ENCODE measurements at regions not wholly inside any gene's neighbourhood (a gene's known extent, or its start where the extent isn't known, plus 50 kb on each side); places are given as distances from the start of the nearest gene placed in this dataset.

DNA sequence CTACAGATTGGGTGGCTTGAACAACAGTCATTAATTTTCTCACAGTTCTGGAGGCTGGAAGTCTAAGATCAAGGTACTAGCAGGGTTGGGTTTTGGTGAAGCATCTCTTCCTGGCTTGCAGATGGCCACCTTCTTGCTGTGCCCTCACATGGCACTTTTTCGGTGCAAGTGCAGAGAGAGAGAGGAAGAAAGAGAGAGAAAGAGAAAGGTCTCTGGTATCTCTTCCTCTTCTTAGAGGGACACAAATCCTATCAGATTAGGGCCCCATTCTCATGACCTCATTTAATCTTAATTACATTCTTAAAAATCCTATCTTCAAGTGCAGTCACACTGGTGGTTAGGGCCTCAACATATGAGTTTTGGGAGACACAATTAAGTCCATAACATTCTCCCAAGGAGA, 167.1 kb downstream of the NFKBIZ start:
- no peak overlapping the region for H3K4me3 ChIP-seq
- TF ChIP-seq POLR2AphosphoS5 (IDR thresholded peaks at IDR 0.05) (no peak), POLR2A (IDR thresholded peaks at IDR 0.05) (no peak)
- no peak overlapping the region for H3K27ac ChIP-seq
- 48% methylated on average over 1 of the region's 1 CpG for WGBS
- H3K9me3 ChIP-seq = no peaks in the 10 kb centered on the region
- H3K4me1 ChIP-seq (replicated peaks) = no peaks in the 10 kb centered on the region
- H3K36me3 ChIP-seq = no peaks in the 10 kb centered on the region
- DNase-seq (ENCODE audit: low spot score) = no peak
- H3K27me3 ChIP-seq (replicated peaks; ENCODE audit: insufficient read depth) = no peaks in the 10 kb centered on the region
- intact Hi-C loops (cut with DNase I) = no loop called here

DNA sequence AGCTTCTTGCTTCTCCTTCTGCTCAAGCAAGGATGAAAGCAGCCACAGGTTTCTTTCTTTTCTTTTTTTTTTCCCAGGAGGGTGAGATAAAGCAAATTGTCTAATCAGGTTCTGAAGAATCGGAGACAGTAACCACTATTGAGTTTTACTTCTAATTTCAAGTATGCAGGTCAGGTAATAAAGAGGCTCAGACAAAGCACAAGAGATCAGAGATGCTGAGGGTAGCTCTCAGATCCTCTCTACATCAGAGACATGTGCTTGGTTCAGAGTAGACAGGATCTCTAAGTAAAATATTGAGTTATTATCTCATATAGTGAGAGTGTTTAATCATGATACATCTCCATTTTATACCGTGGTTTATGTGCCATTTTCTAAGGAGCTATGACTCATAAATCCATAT, 168.5 kb downstream of the NFKBIZ start:
- H3K27me3 ChIP-seq (replicated peaks; ENCODE audit: insufficient read depth) = no peaks in the 10 kb centered on the region
- DNase-seq (ENCODE audit: low spot score) = no peak
- intact Hi-C loops (cut with DNase I) = no loop called here
- H3K9me3 ChIP-seq = no peaks in the 10 kb centered on the region
- H3K36me3 ChIP-seq = no peaks in the 10 kb centered on the region
- 65% methylated on average over 2 of the region's 2 CpGs for WGBS
- no peak overlapping the region for H3K27ac ChIP-seq
- H3K4me1 ChIP-seq (replicated peaks) = no peaks in the 10 kb centered on the region
- no peak overlapping the region for H3K4me3 ChIP-seq
- TF ChIP-seq, protein P1, sequence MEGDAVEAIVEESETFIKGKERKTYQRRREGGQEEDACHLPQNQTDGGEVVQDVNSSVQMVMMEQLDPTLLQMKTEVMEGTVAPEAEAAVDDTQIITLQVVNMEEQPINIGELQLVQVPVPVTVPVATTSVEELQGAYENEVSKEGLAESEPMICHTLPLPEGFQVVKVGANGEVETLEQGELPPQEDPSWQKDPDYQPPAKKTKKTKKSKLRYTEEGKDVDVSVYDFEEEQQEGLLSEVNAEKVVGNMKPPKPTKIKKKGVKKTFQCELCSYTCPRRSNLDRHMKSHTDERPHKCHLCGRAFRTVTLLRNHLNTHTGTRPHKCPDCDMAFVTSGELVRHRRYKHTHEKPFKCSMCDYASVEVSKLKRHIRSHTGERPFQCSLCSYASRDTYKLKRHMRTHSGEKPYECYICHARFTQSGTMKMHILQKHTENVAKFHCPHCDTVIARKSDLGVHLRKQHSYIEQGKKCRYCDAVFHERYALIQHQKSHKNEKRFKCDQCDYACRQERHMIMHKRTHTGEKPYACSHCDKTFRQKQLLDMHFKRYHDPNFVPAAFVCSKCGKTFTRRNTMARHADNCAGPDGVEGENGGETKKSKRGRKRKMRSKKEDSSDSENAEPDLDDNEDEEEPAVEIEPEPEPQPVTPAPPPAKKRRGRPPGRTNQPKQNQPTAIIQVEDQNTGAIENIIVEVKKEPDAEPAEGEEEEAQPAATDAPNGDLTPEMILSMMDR (IDR thresholded peaks at IDR 0.05) = no peak
- no peak for TF ChIP-seq POLR2AphosphoS5 (IDR thresholded peaks at IDR 0.05)
- TF ChIP-seq POLR2A (IDR thresholded peaks at IDR 0.05) = no peak

DNA sequence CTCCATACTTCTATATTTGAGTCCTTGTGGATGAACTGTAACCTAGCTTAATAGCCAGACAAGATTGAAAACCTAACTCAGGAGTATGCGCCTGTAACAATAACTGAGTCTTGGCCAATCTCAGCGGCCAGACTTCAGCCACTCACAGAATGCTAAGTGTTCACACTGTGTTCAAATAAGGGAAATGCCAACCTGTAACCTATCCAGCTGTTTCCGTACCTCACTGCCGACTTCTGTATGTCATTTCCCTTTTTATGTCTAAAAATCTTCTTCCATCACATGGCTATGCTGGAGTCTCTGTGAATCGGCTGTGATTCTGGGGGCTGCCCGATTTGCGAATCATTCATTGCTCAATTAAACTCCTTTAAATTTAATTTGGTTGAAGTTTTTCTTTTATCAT, 169.2 kb downstream of the NFKBIZ start:
- no peak overlapping the region for H3K27ac ChIP-seq
- no peaks in the 10 kb centered on the region for H3K36me3 ChIP-seq
- no peaks in the 10 kb centered on the region for H3K9me3 ChIP-seq
- 90% methylated on average over 7 of the region's 7 CpGs for WGBS
- no peaks in the 10 kb centered on the region for H3K4me1 ChIP-seq (replicated peaks)
- DNase-seq (ENCODE audit: low spot score) = no peak
- no peaks in the 10 kb centered on the region for H3K27me3 ChIP-seq (replicated peaks; ENCODE audit: insufficient read depth)
- TF ChIP-seq POLR2A (IDR thresholded peaks at IDR 0.05) = no peak
- no peak for TF ChIP-seq POLR2AphosphoS5 (IDR thresholded peaks at IDR 0.05)
- TF ChIP-seq, protein P1 (IDR thresholded peaks at IDR 0.05) = no peak
- intact Hi-C loops (cut with DNase I) = no loop called here
- no peak overlapping the region for H3K4me3 ChIP-seq

DNA sequence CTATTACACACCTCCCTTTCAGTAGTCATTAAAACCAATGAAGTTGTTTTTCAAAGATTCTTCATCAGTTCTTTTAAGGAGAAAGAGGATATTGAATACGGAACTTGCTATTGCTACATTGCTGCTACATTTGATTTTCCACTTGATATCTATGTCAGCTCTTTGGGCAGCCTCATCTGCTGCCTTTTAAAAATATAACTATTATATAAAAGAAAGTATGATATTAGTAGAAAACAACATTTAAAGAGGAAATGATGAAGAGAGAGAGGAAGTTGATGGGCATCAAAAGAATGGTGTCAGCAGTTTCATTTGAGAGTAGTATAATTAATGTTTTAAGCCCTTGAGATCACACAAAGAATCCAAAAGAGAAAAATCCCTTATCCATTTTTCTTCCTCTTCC, 171.4 kb downstream of the NFKBIZ start:
- no peak for DNase-seq (ENCODE audit: low spot score)
- Histone ChIP-seq H3K4me3 (no peak overlapping the region), H3K27me3 (replicated peaks; ENCODE audit: insufficient read depth) (no peaks in the 10 kb centered on the region), H3K27ac (no peak overlapping the region), H3K9me3 (no peaks in the 10 kb centered on the region), H3K36me3 (no peaks in the 10 kb centered on the region), H3K4me1 (replicated peaks) (no peaks in the 10 kb centered on the region)
- no peak for TF ChIP-seq POLR2AphosphoS5 (IDR thresholded peaks at IDR 0.05)
- no peak for TF ChIP-seq POLR2A (IDR thresholded peaks at IDR 0.05)
- TF ChIP-seq, protein P1 (IDR thresholded peaks at IDR 0.05) = no peak
- intact Hi-C loops (cut with DNase I) = no loop called here
- 92% methylated on average over 1 of the region's 1 CpG for WGBS

DNA sequence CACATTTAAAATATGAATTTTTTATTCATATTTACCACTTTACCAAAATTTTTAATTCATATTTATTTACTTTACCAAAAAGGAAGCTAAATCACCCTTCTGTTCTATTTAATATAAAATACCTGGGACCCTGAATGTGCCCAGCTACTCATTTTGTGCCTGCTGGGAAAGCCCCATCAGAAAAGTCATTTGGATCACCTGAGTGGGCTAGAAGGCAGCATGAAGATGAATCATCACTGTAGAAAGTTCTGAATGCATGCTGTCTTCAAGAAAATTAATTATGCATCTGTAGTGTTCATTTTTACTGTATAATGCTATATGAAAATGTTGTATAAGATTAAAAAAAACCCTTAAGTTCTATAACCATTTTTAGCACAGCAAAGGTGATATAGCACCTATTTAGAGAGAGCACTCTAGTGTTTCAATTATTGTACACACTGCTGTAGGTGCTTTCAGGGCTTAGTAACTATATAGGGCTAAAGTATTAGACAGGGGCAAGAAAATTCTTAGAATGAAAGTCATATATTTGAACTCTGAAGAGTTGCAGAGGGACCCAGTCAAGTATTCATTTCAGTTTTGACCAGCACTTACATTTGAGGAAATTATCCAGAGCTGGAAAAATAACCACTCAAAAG, 175.1 kb downstream of the NFKBIZ start:
- Histone ChIP-seq H3K4me1 (replicated peaks) (no peaks in the 10 kb centered on the region), H3K4me3 (no peak overlapping the region), H3K27ac (no peak overlapping the region), H3K9me3 (no peaks in the 10 kb centered on the region), H3K27me3 (replicated peaks; ENCODE audit: insufficient read depth) (no peaks in the 10 kb centered on the region), H3K36me3 (no peaks in the 10 kb centered on the region)
- intact Hi-C loops (cut with DNase I) = no loop called here
- TF ChIP-seq POLR2AphosphoS5 (IDR thresholded peaks at IDR 0.05) = no peak
- TF ChIP-seq, protein P1 (IDR thresholded peaks at IDR 0.05) = no peak
- no peak for TF ChIP-seq POLR2A (IDR thresholded peaks at IDR 0.05)
- no peak for DNase-seq (ENCODE audit: low spot score)
